Panc1 (cell line): ENCODE measurements at regions not wholly inside any gene's neighbourhood (a gene's known extent, or its start where the extent isn't known, plus 50 kb on each side); places are given as distances from the start of the nearest gene placed in this dataset.

Experiments used
- ATAC-seq: fragments of 200-7000 bp; cut with Tn5 transposase; 2 replicates; pipeline ENCODE4 v1.9.1; 2020; ENCODE audit warnings: mild to moderate bottlenecking, moderate library complexity
- BruUV-seq: library from RNA; stranded (reverse); fragments of 400-500 nt; replicated peaks from 2 replicates; lab custom pipeline; 2021; lab: Mats Ljungman, UMichigan
- CTCF ChIA-PET: fragments of 300-600 bp; sonication (Branson Sonifier 250); formaldehyde crosslinking; loops from one replicate; lab custom pipeline; 2022; ENCODE audit warnings: antibody characterized with exemption; lab: Charles Lee
- POLR2A ChIA-PET: fragments of 300-600 bp; sonication (Branson Sonifier 250); formaldehyde crosslinking; loops from one replicate; lab custom pipeline; 2022; ENCODE audit warnings: antibody characterized with exemption; lab: Charles Lee
- DNase-seq: peaks from one replicate; pipeline ENCODE4 v3.0.0-alpha.2; 2010; ENCODE audit warnings: low read depth, low spot score
- H3K27ac ChIP-seq: 2 replicates; pipeline ENCODE4 v1.5.1; 2011; ENCODE audit warnings: mild to moderate bottlenecking, low read length, inconsistent platforms
- H3K27me3 ChIP-seq: fragments of 200-500 bp; sonication (Bioruptor generic); 2 replicates; pipeline ENCODE4 v1.6.0; 2014; ENCODE audit warnings: low read length, inconsistent platforms; ENCODE audit not compliant: control insufficient read depth, insufficient read depth
- H3K36me3 ChIP-seq: fragments of 200-500 bp; sonication (Bioruptor generic); 2 replicates; pipeline ENCODE4 v1.5.1; 2014; ENCODE audit warnings: inconsistent platforms, mild to moderate bottlenecking, low read length, moderate library complexity; ENCODE audit not compliant: control insufficient read depth, insufficient read depth
- H3K4me1 ChIP-seq: 2 replicates; pipeline ENCODE4 v1.5.1; 2011; ENCODE audit warnings: inconsistent platforms, mild to moderate bottlenecking, low read length, moderate library complexity; ENCODE audit not compliant: control insufficient read depth, insufficient read depth
- H3K4me3 ChIP-seq, 2 experiments: 2 replicates each; pipeline ENCODE4 v1.5.1; 2011 to 2012; ENCODE audit warnings: low read depth in 2 of 2, low read length in 2 of 2, mild to moderate bottlenecking in 2 of 2, inconsistent platforms in 1 of 2, moderate library complexity in 1 of 2
- H3K9me3 ChIP-seq: fragments of 200-500 bp; sonication (Bioruptor generic); 2 replicates; pipeline ENCODE4 v1.5.1; 2014; ENCODE audit warnings: low read depth, mild to moderate bottlenecking, inconsistent platforms, low read length, moderate library complexity; ENCODE audit not compliant: control insufficient read depth, insufficient read depth
- CTCF ChIP-seq: fragments of 450-650 bp; IDR thresholded peaks from 2 replicates; pipeline ENCODE4 v1.5.1; 2017; ENCODE audit warnings: mild to moderate bottlenecking
- POLR2AphosphoS5 ChIP-seq: IDR thresholded peaks from 2 replicates; pipeline ENCODE4 v1.6.1; 2012; ENCODE audit warnings: mild to moderate bottlenecking, low read depth, low read length, moderate library complexity
- REST ChIP-seq, 2 experiments: IDR thresholded peaks; 2 replicates each; pipeline ENCODE4 v1.6.1; 2011 to 2012; ENCODE audit warnings: low read depth in 2 of 2, control low read depth in 1 of 2, low read length in 1 of 2, mild to moderate bottlenecking in 1 of 2, moderate library complexity in 1 of 2; ENCODE audit not compliant: insufficient read depth in 1 of 2
- SIN3A ChIP-seq: IDR thresholded peaks from 2 replicates; pipeline ENCODE4 v1.6.1; 2012; ENCODE audit warnings: low read depth, mild to moderate bottlenecking, low read length, moderate library complexity, borderline replicate concordance; ENCODE audit not compliant: insufficient read depth
- TCF7L2 ChIP-seq: IDR thresholded peaks from 2 replicates; pipeline ENCODE4 v1.6.1; 2011; ENCODE audit warnings: mild to moderate bottlenecking, low read depth, low read length, inconsistent platforms
- in situ Hi-C: cut with HindIII; loops from 2 replicates; pipeline ENCODE4 v1.10.0; 2016; ENCODE audit warnings: low sequenced_read_pairs, low pct_unique_long_range_greater_than_20kb
- intact Hi-C: fragments of 100-400 bp; cut with micrococcal nuclease; formaldehyde crosslinking; loops from one replicate; pipeline ENCODE4 v1.10.0; 2022; ENCODE audit not compliant: unreplicated experiment

GRCh38 chr6:11381801-11382513 is 149.5 kb upstream of the NEDD9 start:
- ChIA-PET POLR2A (no interaction called here), CTCF (no interaction called here)
- H3K27ac ChIP-seq: no peak overlapping the region
- no peaks in the 10 kb centered on the region for H3K36me3 ChIP-seq
- intact Hi-C loops: no loop called here
- H3K4me3 ChIP-seq: no peak overlapping the region
- ATAC-seq (no peak), DNase-seq (no peak)
- in situ Hi-C loops: no loop called here
- TF ChIP-seq POLR2AphosphoS5 (no peak), TCF7L2 (no peak), CTCF (no peak), SIN3A (no peak), REST (IDR thresholded peaks at IDR 0.05; ENCODE audit: insufficient read depth in 1 of 2, low read depth in 2 of 2, low read length in 1 of 2) (no peak)
- H3K27me3 ChIP-seq: no peaks in the 10 kb centered on the region
- H3K9me3 ChIP-seq: no peaks in the 10 kb centered on the region
- BruUV-seq: no TSS peak
- H3K4me1 ChIP-seq: no peaks in the 10 kb centered on the region

- no peak for DNase-seq
- H3K27me3 ChIP-seq: no peaks in the 10 kb centered on the region
- in situ Hi-C loops (no loop called here), intact Hi-C loops (no loop called here)
- ChIA-PET CTCF (no interaction called here), POLR2A (no interaction called here)
- no peaks in the 10 kb centered on the region for H3K9me3 ChIP-seq
- H3K27ac ChIP-seq: no peak overlapping the region
- TF ChIP-seq POLR2AphosphoS5 (no peak), CTCF (no peak)
- no peaks in the 10 kb centered on the region for H3K36me3 ChIP-seq
- no peak for ATAC-seq
- BruUV-seq: no TSS peak
- H3K4me3 ChIP-seq: no peak overlapping the region
- no peaks in the 10 kb centered on the region for H3K4me1 ChIP-seq
These were observed 148.7 kb upstream of the NEDD9 start for GRCh38 chr6:11380969-11381744.
